NOMO-1 (cell line): ENCODE measurements at regions not wholly inside any gene's neighbourhood (a gene's known extent, or its start where the extent isn't known, plus 50 kb on each side); places are given as distances from the start of the nearest gene placed in this dataset.

Source experiments
- DNase-seq, 2 experiments: peaks; one replicate each; lab custom pipeline; 2025; ENCODE audit not compliant: unreplicated experiment in 2 of 2; lab: John Stamatoyannopoulos, UW

DNA sequence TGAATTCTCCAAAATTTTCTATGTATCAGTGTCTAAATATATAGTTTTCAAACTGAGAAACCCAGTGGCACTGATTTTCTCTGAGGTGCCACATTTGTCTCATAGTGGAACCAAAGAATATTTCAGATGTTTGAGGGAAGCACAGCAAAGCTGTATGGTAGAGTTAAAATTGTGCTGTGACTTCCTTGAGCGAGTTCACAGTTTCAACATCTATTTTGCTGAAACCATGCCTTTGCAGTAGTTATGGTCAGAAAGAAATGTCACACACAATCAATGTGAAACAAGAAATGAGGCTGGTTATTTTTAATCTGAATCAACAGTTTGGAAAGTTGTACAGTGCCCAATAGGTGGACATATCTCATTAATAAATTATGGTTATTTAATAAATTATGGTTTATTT is 394.0 kb upstream of the SPTLC3 start:
- DNase-seq: no peak

DNA sequence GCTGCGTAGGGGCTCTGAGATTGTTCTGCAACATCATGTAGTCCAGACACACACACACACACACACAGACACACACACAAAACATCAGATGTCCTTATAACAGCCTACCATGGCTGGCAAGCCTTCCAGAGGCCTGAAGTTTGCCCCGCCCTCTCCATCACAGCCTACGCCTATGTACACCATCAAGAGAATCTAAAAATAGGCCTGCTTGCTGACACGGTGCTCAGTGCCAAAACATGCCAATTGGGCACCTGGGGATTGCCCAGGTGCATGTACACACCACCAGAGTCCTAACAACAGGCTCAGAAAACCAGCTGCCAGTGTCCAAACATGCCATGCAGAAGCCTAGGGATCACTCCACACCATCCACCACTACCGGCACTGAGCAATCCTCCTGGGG is 391.7 kb upstream of the SPTLC3 start:
- DNase-seq: no peak

DNA sequence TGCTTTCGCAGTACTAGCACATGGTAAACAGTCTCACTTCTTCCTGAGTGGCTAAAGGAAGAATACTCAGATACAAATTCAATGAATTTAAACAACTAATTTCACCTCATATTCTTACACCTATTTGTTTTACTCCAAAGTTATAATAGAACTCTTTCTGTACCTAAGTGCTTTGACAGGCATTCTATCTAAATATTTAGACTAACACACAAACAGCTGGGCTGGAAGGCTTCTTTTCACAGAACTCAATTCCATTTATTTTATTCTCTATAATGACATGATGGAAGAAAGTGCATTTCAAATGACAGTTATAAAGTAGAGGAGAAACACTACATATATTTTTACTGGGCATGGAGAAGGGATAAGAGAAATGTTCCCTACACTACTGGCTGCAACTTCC is 384.9 kb upstream of the SPTLC3 start:
- no peak for DNase-seq

DNA sequence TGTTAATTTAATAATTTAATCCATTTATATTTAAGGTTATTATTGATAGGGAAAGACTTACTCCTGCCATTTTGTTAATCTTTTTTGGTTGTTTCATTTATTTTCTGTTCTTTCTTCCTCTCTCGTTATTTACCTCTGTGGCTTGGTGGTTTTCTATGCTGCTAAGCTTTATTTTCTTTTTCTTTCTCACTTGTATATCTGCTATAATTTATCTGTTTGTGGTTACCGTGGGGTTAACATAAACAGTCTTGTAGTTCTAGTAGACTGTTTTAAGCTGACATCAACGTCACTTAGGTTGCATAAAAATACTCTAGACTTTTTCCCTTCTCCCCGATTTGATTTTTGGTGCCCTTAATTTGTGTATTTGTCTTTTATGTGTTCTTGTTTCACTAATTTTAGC is 381.3 kb upstream of the SPTLC3 start:
- no peak for DNase-seq

DNA sequence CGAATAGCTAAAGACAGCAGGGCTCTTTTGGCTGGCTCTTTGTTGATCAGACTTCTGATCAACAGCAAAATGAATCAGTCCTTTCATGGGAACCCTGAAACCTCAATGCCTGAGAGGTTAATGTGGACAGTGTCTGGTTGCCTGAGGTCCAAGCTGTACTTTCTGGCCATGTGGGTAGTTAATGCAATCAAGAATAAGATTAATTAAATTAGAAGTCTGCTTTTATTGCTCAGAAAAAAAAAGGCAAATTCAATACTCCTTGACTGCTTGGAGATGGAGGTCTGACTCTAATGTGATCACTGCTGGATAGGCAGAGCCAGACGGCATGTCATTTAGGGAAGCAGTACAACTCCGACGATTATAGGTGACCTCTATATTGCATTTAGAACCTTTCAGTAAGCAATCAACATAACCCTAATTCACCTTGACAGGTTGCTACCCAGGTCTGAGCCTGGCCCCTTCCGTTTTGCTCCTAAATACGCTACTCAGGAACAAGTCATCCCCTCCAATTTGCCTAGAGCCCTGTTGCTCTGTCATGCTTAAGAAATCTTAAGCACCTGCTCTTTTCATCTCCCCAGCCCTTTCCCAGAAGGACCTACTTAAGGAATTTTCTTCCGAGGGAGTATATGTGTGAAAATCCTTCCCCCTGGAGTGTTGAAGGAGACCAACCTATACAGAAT is 370.0 kb upstream of the SPTLC3 start:
- no peak for DNase-seq

DNA sequence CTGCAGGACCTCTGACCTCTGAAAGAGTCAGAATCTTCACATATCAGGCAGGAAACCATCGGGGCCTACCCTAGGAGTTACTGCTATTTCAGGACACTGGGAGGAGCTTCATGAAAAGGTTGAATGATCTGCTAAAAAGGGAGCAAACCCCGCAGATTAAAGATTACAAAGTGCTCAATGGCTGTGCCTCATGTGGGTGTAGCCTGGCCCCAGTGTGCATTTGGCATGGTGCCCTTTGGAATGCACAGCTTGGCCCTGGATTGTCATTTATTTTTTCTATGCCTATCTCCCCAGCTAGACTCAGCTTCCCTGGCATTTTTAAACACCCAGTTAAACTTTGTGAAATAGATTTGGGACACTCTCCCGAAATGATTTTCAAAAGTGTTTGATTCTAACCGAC is 368.5 kb upstream of the SPTLC3 start:
- no peak for DNase-seq

DNA sequence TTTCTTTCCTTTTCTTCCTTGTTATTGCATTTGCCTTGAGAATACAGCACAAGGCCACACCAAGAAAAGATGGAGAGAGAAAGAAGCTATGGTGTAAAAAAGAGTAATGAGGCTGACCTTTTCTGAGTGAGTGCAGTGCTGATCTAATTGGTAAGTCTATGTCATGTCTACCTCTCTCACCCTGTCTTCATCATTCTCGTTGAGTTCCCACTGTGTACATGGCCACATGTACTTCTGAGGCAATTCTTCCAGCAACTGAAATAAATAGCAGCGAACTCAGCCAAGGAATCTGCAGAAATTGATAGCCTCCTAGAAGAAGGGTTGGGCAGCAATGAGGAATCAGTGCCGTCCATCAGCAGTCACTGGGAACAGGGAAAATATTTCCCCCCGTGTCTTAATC is 367.2 kb upstream of the SPTLC3 start:
- DNase-seq: no peak

DNA sequence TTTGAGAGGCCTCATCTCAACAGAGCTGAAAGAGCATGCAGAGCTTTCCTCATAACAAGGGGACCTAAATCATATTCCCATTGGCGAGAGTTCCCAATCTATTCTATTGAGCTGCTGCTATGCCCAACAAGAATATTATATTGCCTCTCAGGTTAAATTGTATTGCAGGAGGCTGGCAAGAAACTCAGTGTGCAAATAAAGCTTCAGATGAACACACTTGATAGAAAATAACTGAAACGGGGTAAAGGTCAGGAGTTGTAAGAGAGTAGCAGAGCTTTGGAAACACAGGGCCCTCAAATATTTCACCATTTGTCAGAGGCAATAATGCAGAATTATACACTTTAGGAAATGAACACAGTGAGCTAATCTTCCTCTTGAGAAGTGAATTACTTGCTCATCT is 364.3 kb upstream of the SPTLC3 start:
- DNase-seq: no peak

DNA sequence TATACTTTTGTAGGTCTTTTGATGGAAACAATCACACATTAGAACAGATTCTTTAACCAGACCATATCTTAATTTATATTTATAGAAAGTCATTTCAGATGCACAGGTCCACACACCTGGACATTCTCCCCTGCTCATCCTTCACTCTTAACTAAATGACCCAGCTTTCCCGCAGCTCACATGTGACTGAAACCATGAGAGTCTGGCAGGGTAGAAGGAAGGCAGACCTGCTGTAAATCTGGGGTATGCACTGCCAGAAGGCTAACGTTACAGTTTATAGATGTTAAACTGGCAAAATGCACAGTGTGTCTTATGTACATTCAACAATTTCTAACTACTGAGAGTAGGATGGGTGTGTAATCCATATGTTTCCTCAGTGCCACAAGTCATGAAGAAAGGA is 359.5 kb upstream of the SPTLC3 start:
- no peak for DNase-seq

DNA sequence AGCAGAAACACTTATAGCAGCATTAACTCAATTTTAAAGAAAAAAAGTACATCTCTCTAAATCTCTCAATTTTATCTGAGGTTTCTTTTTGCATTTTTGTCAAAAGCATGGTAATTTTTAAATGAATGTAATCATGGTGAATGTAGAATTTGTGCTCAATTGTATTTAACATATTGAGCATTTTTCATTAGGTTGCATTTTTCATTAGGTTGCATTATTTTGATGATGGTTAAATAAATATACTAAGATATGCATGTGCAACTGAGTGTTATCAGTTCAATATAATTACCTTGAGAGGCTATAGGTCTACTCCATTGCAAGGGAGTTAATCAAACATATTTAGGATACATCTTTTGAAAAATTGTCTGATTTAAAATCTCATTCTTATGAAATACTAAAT is 355.1 kb upstream of the SPTLC3 start:
- no peak for DNase-seq

DNA sequence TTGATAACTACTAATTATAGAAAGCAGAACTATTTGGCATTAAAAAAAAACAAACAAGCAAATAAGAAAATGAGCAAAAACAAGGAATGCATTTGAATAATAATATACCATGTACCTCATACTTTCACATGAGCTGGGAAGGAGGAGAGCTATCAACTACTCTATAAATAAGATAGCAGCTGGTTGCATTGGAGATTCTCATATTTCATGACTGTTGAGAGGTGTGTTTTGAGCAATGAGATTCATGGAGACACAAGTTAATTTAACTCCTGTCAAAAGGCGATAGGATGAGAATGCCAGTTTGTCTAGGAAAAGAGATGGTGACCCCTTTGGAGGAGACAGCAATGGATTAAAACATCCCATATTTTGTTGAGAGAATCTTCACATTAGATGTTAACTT is 348.8 kb upstream of the SPTLC3 start:
- DNase-seq: no peak

DNA sequence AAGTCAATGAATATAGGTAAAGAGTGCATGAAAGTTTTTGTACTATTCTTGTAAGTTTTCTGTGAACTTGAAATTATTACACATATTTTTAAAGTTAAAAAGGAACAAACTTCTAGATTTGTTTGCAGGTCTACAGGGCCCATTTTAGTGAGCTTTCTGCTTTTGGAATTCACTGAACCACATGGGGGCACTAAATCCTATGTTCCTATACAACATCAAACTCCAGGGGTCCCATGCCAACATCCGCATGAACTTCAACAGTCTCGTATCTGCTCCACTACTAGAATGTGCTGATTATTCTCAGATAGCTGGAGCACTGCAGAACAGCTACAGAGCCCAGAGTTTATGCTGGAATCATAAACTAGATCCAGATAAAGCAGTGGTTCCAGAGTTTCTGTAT is 347.9 kb upstream of the SPTLC3 start:
- DNase-seq: no peak

DNA sequence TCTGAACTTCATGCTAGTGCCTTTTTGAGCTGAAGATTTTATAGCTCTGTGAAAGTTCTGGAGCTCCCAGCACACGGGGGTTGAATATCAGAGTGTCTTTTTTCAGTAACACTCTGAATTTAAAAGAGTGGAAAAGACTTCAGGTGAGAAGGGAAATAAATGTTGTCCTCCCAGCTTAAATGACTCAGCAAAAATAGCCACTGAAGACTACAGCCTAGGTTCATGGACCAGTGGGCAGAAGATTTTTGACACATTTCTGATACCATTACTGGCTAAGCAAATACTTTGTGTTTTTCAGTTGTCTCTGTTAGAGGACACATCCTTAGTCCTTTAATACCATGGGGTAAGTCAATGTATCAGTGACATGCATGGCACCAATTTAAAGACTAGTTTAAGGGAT is 338.5 kb upstream of the SPTLC3 start:
- no peak for DNase-seq

DNA sequence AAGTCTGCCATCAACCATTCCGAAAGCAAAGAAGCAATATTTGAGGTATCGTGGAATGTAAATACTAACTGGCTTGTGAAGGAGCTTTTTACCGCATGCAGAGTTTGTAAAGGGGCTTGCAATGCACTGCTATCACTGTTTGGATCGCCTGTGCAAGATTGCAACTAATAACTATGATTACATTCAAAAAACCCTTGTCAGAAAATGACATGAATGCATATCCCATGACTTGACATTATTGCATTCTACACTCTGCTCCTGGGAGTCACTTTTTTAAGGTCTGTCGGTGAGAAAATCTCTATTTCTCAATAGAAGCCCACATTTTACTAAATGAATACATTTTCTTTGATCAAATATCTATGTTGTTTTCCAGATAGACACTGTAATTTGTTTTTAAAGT is 335.4 kb upstream of the SPTLC3 start:
- DNase-seq: no peak

DNA sequence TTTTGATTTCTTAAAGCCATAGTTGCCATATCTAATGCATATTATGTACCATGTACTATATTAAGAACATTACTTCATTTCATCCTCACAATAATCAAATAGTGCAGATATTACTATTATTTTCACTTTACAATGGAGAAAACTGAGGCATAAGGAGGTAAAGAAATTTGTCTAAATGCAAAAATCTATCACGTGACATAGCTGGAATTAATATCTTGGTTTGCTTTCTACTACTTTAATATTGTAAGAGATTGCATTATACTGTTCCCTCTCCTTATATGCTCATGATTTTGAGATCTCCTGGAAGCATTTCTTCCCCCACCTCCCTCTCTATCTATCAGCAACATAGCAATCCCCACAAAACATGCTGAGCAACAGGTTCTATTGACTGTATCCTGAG is 330.8 kb upstream of the SPTLC3 start:
- DNase-seq: no peak

DNA sequence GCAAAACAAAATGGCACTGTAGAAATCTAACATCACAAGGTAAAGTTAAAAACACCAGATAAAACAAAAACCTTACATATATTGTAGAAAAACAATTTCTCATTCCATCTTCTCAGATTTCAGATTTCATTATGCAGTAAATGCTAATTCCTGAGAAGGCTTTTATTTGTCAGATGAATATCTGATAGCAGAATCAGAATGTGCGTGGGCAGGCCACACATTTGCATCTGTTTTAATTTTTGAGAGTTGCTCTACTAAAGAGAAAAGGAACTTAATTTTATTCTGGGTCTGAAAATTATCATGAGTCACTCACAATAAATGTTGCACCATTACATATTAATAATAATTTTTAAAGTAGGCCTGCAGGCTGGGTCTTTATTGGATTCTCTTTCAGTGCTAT is 329.3 kb upstream of the SPTLC3 start:
- DNase-seq: no peak

DNA sequence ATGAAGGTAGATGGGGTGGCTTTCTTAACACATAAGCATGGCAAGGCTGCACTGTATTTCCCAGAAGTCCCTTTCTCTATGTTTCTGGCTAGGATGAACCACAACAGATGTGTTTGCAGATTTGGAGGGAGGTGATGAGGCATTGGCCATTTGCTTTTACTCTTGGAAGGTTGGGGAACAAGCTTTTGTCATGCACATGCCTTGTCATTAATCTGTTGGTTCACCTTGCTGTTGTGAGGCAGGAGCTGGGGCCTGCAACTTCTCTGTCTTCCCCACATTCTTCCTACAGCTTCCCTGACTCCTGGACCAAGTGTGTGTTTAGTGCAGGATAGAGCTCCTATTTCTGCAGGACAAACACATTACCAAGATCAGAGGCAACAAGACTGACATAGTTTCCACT is 326.2 kb upstream of the SPTLC3 start:
- no peak for DNase-seq

DNA sequence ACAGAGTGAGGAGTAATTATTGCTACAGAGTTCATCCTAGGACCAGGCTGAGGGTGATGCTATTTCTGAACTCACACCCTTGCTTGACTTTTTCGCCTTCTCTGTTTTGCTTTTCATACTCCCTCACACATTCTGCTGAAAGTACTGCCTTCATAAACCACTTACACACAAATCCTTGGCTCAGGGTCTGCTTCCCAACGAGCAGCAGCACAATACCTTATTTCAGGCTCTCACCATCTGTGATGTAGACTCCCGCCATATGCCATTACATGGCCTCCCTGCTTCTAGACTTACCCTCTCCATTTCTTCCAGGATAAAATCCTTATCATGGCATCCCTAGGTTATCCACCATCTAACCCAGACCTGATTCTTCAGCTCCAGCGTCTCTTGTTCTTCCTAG is 321.3 kb upstream of the SPTLC3 start:
- DNase-seq: no peak

DNA sequence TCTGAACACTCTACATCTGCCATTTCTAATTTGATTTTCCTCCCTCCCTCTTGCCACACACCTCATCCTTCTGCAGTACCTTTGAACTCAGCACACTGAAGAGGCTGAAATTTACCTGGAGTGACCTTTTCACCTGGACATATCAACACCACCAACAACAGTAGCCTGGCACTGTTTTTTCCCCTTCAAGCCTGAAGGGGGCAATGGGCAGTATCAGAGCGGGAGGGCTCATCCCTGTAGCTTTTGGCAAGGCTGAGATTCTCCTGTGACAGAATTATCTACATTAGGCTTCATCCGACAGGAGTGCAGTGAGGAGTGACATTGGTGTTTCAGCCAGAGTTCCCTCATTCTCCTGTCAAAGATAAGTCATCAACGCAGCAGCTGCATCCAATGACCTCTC is 312.8 kb upstream of the SPTLC3 start:
- no peak for DNase-seq

DNA sequence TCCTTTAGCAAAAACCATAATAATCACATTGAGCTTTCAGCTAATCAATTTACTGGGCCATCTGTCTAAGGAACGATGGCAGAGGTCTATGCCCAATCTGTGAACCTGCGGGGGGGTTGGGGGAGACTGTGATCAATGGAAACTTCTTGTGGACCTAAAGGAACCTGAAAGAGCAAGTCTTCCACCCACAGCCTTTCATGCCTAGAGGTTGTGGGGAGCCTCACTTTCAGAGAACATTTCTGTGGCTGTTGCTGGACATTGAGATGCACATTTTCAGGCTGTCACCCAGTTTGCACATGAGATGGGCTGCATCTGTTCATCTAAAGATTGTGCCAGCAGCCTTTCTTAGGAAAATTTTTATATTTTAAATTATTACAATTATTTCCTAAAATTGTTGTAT is 310.0 kb upstream of the SPTLC3 start:
- no peak for DNase-seq

DNA sequence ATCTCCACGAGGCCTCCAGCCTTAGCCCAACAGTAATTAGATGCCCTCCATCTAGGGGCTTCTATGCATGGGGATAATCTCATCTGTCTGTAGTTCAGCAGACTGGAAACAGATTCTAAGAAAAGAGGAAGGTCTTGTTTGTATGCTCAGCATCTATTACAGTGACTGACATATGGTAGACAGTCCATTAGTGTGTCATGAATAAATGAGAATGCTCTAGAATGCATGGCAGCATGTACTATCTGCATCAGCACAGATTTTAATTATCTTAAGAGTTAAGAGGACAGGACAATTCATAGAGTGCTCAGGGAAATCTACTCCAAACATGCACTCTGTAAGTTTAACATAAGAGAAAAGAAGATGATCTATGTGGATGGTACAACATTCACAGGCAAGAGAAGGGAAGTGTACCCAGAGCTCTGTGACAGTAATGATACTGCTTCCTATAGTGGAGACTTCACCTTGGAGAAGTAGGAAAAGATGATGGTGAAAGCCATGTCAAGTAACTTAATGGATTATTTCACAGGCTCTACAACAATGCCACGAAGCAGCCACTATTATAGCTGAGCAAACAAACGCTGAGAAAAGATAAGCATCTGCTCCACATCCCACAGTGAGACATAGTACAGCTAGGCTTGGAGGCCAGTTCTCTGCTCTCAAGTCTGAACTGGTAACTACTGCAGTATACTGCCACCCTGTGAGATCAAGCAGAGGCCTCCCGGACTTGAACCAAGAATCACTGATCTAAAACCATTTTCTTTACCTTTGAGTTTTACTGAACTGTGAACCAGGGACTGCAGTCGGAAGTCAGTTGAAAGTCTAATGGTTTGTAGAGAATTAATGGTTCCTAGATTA is 309.2 kb upstream of the SPTLC3 start:
- no peak for DNase-seq

DNA sequence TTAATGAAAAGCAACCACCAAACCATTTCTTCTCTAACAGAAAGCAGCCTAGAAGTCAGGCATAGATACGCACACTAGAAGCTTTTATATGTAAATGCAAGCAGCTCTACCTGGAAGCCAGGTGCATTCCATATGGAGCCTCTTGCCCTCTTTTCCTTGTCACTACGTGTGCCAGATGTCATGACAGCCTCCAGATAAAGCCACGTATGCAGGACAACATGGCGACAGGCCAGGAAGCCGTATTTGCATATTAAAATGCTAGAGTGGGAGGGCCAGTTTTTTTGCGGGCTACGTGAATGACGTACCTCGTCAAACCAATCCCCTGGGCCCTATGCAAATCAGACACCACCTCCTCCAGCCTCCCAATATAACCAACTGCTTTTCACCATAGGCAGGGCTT is 308.1 kb upstream of the SPTLC3 start:
- DNase-seq: no peak

DNA sequence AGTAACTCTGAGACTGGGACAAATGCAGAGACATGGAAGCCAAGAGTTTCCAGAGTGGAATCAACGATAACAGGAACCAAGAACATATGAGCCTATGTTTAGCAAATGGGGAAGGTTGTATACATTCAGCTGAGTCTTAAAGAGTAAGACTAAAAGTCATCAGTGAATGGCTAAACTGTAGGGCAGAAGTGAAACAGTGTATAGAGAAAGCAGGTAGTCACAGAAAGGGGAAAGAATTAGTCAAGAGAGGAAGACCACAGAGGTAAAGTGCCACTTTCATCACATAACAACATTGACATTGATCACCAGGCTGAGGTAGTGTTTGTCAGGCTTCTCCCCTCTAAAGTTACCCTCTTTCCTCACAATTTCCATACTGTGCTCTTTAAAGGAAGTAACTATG is 306.5 kb upstream of the SPTLC3 start:
- no peak for DNase-seq
